CD14-positive monocyte (primary cell): ENCODE measurements at regions not wholly inside any gene's neighbourhood (a gene's known extent, or its start where the extent isn't known, plus 50 kb on each side); places are given as distances from the start of the nearest gene placed in this dataset.

Experiments used
- DNase-seq, 3 donors: peaks; one replicate each; pipeline ENCODE4 v3.0.0-alpha.2; 2011 to 2022
- H2AFZ ChIP-seq: 2 replicates; pipeline ENCODE4 v1.6.0; 2012; ENCODE audit warnings: mild to moderate bottlenecking, low read depth, low read length, inconsistent platforms; ENCODE audit not compliant: insufficient read depth, poor library complexity, severe bottlenecking
- H3K27ac ChIP-seq, 2 donors: 1 replicate in 1 of 2; 2 replicates in 1 of 2; pipeline ENCODE4 v1.5.1; 2012 to 2013; ENCODE audit warnings: low read length in 2 of 2, control low read depth in 1 of 2, inconsistent platforms in 1 of 2, low read depth in 1 of 2, mild to moderate bottlenecking in 1 of 2
- H3K27me3 ChIP-seq, 2 donors: one replicate each; pipeline versions ENCODE4 v1.6.0 to v1.6.1; 2011 to 2013; ENCODE audit warnings: low read length in 2 of 2; ENCODE audit not compliant: control insufficient read depth in 2 of 2, insufficient read depth in 2 of 2
- H3K36me3 ChIP-seq, 2 donors: replicated peaks in 1 of 2; 1 replicate in 1 of 2; 2 replicates in 1 of 2; pipeline versions ENCODE4 v1.5.1 to v1.6.1; 2012 to 2013; ENCODE audit warnings: low read length in 2 of 2, control low read depth in 1 of 2, inconsistent platforms in 1 of 2, mild to moderate bottlenecking in 1 of 2; ENCODE audit not compliant: insufficient read depth in 2 of 2, control insufficient read depth in 1 of 2
- H3K4me1 ChIP-seq, 2 donors: 1 replicate in 1 of 2; 2 replicates in 1 of 2; pipeline versions ENCODE4 v1.5.1 to v1.6.1; 2012 to 2013; ENCODE audit warnings: low read length in 2 of 2, control low read depth in 1 of 2, inconsistent platforms in 1 of 2, mild to moderate bottlenecking in 1 of 2, moderate library complexity in 1 of 2; ENCODE audit not compliant: insufficient read depth in 2 of 2, control insufficient read depth in 1 of 2
- H3K4me2 ChIP-seq: replicated peaks from 2 replicates; pipeline ENCODE3; 2012; ENCODE audit warnings: low read length, moderate library complexity, mild to moderate bottlenecking; ENCODE audit not compliant: poor library complexity, severe bottlenecking; ENCODE audit errors: extremely low read depth
- H3K4me3 ChIP-seq, 3 experiments: fragments of 200-600 bp in 1 of 3; sonication (generic) in 1 of 3; replicated peaks in 1 of 3; 1 replicate in 2 of 3; 2 replicates in 1 of 3; pipeline ENCODE4 v1.5.1; 2011 to 2013; ENCODE audit warnings: low read length in 3 of 3, mild to moderate bottlenecking in 3 of 3, control low read depth in 2 of 3, low read depth in 2 of 3, inconsistent platforms in 1 of 3, moderate library complexity in 1 of 3
- H3K79me2 ChIP-seq: 2 replicates; pipeline ENCODE4 v1.6.0; 2012; ENCODE audit warnings: mild to moderate bottlenecking, control low read depth, inconsistent platforms, low read length, moderate library complexity; ENCODE audit not compliant: insufficient read depth
- H3K9ac ChIP-seq: 2 replicates; pipeline ENCODE4 v1.6.0; 2017; ENCODE audit warnings: low read length, mild to moderate bottlenecking; ENCODE audit not compliant: insufficient read depth, poor library complexity, severe bottlenecking
- H3K9me3 ChIP-seq, 2 donors: replicated peaks in 1 of 2; 1 replicate in 1 of 2; 2 replicates in 1 of 2; pipeline versions ENCODE4 v1.5.1 to v1.6.1; 2012 to 2013; ENCODE audit warnings: low read length in 2 of 2, control low read depth in 1 of 2; ENCODE audit not compliant: control insufficient read depth in 1 of 2, insufficient read depth in 1 of 2
- H4K20me1 ChIP-seq: 2 replicates; pipeline ENCODE4 v1.6.0; 2012; ENCODE audit warnings: mild to moderate bottlenecking, low read length, control low read depth, moderate library complexity; ENCODE audit not compliant: insufficient read depth
- H3K27ac Mint-ChIP-seq, 7 donors: one replicate each; pipeline ENCODE4 v1.8.0; 2020; ENCODE audit warnings: mild to moderate bottlenecking in 7 of 7, mixed read lengths in 7 of 7, moderate library complexity in 6 of 7, inconsistent platforms in 2 of 7
- H3K27me3 Mint-ChIP-seq, 3 donors: one replicate each; pipeline ENCODE4 v1.8.0; 2021 to 2022; ENCODE audit warnings: low read depth in 3 of 3, mild to moderate bottlenecking in 3 of 3, mixed read lengths in 3 of 3, moderate library complexity in 3 of 3, inconsistent platforms in 1 of 3
- H3K36me3 Mint-ChIP-seq, 2 donors: one replicate each; pipeline ENCODE4 v1.8.0; 2020; ENCODE audit warnings: mixed read lengths in 2 of 2, inconsistent platforms in 1 of 2, mild to moderate bottlenecking in 1 of 2
- H3K4me1 Mint-ChIP-seq: one replicate; pipeline ENCODE4 v1.8.0; 2020; ENCODE audit warnings: mild to moderate bottlenecking, mixed read lengths
- H3K4me3 Mint-ChIP-seq, 2 donors: one replicate each; pipeline ENCODE4 v1.8.0; 2020; ENCODE audit warnings: mild to moderate bottlenecking in 2 of 2, mixed read lengths in 2 of 2, moderate library complexity in 1 of 2
- H3K9me3 Mint-ChIP-seq, 7 donors: one replicate each; pipeline ENCODE4 v1.8.0; 2020 to 2022; ENCODE audit warnings: mixed read lengths in 7 of 7, mild to moderate bottlenecking in 6 of 7, moderate library complexity in 6 of 7, inconsistent platforms in 2 of 7
- CTCF ChIP-seq: fragments of 200-600 bp; IDR thresholded peaks from one replicate; pipeline ENCODE4 v1.8.0; 2022; ENCODE audit warnings: antibody characterized with exemption, mild to moderate bottlenecking
- WGBS: methylation state at CpG from one replicate; pipeline ENCODE4 v1.1.5; 2013; ENCODE audit warnings: missing lambda C conversion rate; ENCODE audit not compliant: insufficient coverage; 5-methylcytosine and 5-hydroxymethylcytosine counted together
- intact Hi-C, 2 donors: fragments of 100-400 bp; cut with micrococcal nuclease; formaldehyde crosslinking; loops; one replicate each; pipeline versions ENCODE4 v1.15.0 to v1.15.1; 2023

- no peaks in the 10 kb centered on the region for H3K27me3 ChIP-seq
- TF ChIP-seq CTCF = no peak
- intact Hi-C loops = no loop called here
These were observed 440.4 kb upstream of the NRXN1 start for GRCh38 chr2:51472300-51472699.

GRCh38 chr2:51469102-51469501, 437.2 kb upstream of the NRXN1 start:
- Mint-ChIP-seq H3K36me3 (no peaks in the 10 kb centered on the region), H3K27ac (no peak overlapping the region), H3K27me3 (no peaks in the 10 kb centered on the region), H3K4me3 (no peak overlapping the region), H3K9me3 (peaks cover 0 to 5% (median 2%) of the 10 kb centered on the region in 7 donors), H3K4me1 (no peaks in the 10 kb centered on the region)
- H3K27me3 ChIP-seq = no peaks in the 10 kb centered on the region
- no peak for DNase-seq
- H3K4me2 ChIP-seq = no peak overlapping the region
- no peaks in the 10 kb centered on the region for H3K36me3 ChIP-seq
- H2AFZ ChIP-seq = no peak overlapping the region
- peaks cover 0 to 4% of the 10 kb centered on the region in 2 donors for H3K9me3 ChIP-seq
- 100% methylated on average over 1 of the region's 4 CpGs for WGBS
- H3K79me2 ChIP-seq = no peaks in the 10 kb centered on the region
- no peak overlapping the region for H3K27ac ChIP-seq
- TF ChIP-seq CTCF = no peak
- no peaks in the 10 kb centered on the region for H3K4me1 ChIP-seq
- intact Hi-C loops = no loop called here
- H3K9ac ChIP-seq = no peak overlapping the region
- no peaks in the 10 kb centered on the region for H4K20me1 ChIP-seq
- H3K4me3 ChIP-seq = no peak overlapping the region

More at GRCh38 chr2:51472300-51472699, 440.4 kb upstream of the NRXN1 start:
- H3K36me3 ChIP-seq = no peaks in the 10 kb centered on the region
- WGBS = 100% methylated on average over 1 of the region's 2 CpGs
- no peak overlapping the region for H3K4me2 ChIP-seq
- Mint-ChIP-seq H3K27ac (no peak overlapping the region), H3K4me3 (no peak overlapping the region), H3K9me3 (peaks cover 0 to 5% (median 2%) of the 10 kb centered on the region in 7 donors), H3K4me1 (no peaks in the 10 kb centered on the region), H3K36me3 (no peaks in the 10 kb centered on the region), H3K27me3 (no peaks in the 10 kb centered on the region)
- H4K20me1 ChIP-seq = no peaks in the 10 kb centered on the region
- DNase-seq = no peak
- H3K9ac ChIP-seq = no peak overlapping the region
- peaks cover 0 to 4% of the 10 kb centered on the region in 2 donors for H3K9me3 ChIP-seq
- H3K4me1 ChIP-seq = no peaks in the 10 kb centered on the region
- H3K4me3 ChIP-seq = no peak overlapping the region
- no peak overlapping the region for H2AFZ ChIP-seq
- H3K27ac ChIP-seq = no peak overlapping the region
- H3K79me2 ChIP-seq = no peaks in the 10 kb centered on the region
